ENCODE measurements at regions not wholly inside any gene's neighbourhood (a gene's known extent, or its start where the extent isn't known, plus 50 kb on each side); places are given as distances from the start of the nearest gene placed in this dataset.

GRCh38 chr7:57381581-57381980 lies 68.4 kb upstream of the ZNF716 start:
- no peak for TF ChIP-seq CTCF (IDR thresholded peaks at IDR 0.05; ENCODE audit: insufficient read depth, low read depth, low read length, missing control alignments)
- H3K4me3 ChIP-seq (ENCODE audit: low read depth, low read length) = no peak overlapping the region
- DNase-seq (ENCODE audit: low read depth) = no peak

- TF ChIP-seq CTCF (IDR thresholded peaks at IDR 0.05; ENCODE audit: insufficient read depth, low read depth, low read length, missing control alignments) = no peak
- H3K4me3 ChIP-seq (ENCODE audit: low read depth, low read length) = no peak overlapping the region
- DNase-seq (ENCODE audit: low read depth) = no peak
These were observed 65.6 kb upstream of the ZNF716 start for GRCh38 chr7:57384380-57384779.

GRCh38 chr7:57385668-57386067 lies 64.3 kb upstream of the ZNF716 start:
- no peak overlapping the region for H3K4me3 ChIP-seq (ENCODE audit: low read depth, low read length)
- no peak for TF ChIP-seq CTCF (IDR thresholded peaks at IDR 0.05; ENCODE audit: insufficient read depth, low read depth, low read length, missing control alignments)
- DNase-seq (ENCODE audit: low read depth) = no peak

GRCh38 chr7:57388761-57389160 lies 61.2 kb upstream of the ZNF716 start:
- TF ChIP-seq CTCF (IDR thresholded peaks at IDR 0.05; ENCODE audit: insufficient read depth, low read depth, low read length, missing control alignments) = no peak
- DNase-seq (ENCODE audit: low read depth) = no peak
- no peak overlapping the region for H3K4me3 ChIP-seq (ENCODE audit: low read depth, low read length)

- DNase-seq (ENCODE audit: low read depth) = no peak
- TF ChIP-seq CTCF (IDR thresholded peaks at IDR 0.05; ENCODE audit: insufficient read depth, low read depth, low read length, missing control alignments) = no peak
- H3K4me3 ChIP-seq (ENCODE audit: low read depth, low read length) = no peak overlapping the region
These were observed 51.4 kb upstream of the ZNF716 start for GRCh38 chr7:57398548-57398947.

- H3K4me3 ChIP-seq (ENCODE audit: low read depth, low read length) = no peak overlapping the region
These were observed 50.6 kb upstream of the ZNF716 start for GRCh38 chr7:57399251-57399940.

More at GRCh38 chr7:57399251-57399940, 50.6 kb upstream of the ZNF716 start:
- DNase-seq (ENCODE audit: low read depth) = no peak
- no peak for TF ChIP-seq CTCF (IDR thresholded peaks at IDR 0.05; ENCODE audit: insufficient read depth, low read depth, low read length, missing control alignments)
